NCI-H2196 treated with DMSO at 0.1 percent for 48 hours (cell line): ENCODE measurements at regions not wholly inside any gene's neighbourhood (a gene's known extent, or its start where the extent isn't known, plus 50 kb on each side); places are given as distances from the start of the nearest gene placed in this dataset.

Source experiments
- DNase-seq: peaks from one replicate; lab custom pipeline; 2025; ENCODE audit not compliant: unreplicated experiment; lab: John Stamatoyannopoulos, UW

DNA sequence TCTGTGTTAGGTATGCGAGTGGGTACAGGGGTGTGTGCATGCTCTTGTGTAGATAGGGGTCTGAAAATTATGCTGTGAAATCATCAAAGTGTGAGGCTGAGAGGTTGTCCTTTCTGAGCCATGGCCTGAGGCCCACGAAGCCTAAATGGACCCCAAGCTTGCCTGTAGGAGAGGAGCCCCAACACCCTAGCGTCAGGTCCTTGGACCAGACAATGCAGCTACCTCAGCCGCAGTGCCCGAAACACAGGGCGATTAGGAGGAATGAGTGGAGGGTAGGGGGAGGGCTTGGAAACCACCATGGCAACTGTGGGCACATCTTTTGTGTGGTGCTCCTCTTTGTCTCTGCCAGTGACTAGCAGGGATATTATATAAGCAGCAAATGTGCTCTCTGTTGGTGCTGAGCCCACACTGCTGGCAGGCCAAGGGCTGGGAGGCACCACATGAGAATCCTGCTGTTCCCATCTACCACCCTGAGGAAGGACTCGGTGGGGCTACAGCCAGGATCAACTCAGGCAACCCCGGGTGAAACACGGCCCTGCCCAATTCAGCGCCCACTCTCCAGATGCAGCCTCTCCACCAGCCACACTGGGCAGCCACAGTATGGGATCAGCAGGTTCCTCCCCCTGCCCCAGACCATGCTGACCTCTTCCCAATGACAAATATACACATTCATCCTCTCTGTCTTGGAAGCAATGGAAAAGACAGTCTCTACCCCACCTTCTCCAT, 84.6 kb upstream of the FSTL4 start:
- no peak for DNase-seq

DNA sequence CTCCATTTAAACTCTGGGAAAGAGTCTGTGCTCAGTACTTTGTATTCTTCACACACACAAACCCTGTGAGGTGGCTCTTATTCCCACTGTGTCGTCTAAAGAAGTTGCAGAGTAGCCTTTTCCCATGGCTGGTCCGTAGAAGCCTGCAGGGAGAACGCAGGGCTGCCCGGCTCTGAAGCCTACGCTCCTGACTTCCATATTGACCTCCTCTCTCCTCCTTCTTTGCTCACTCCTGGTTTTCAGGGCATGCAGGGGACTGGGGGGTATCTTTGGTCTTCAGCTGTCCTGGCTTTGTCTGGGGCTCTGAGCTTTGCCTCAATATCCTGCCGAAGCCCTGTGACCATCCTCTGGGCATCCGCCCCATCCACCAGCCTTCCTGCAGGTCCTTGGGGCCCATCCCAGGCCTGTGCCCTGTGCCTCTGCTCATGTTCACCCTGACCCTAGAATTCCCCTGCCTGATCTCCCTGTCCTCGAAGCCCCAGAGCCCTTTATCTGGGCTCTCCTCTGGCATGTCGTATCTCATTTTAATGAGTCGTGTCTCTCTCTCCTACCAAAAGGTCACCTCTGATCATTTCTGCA, 83.8 kb upstream of the FSTL4 start:
- no peak for DNase-seq

DNA sequence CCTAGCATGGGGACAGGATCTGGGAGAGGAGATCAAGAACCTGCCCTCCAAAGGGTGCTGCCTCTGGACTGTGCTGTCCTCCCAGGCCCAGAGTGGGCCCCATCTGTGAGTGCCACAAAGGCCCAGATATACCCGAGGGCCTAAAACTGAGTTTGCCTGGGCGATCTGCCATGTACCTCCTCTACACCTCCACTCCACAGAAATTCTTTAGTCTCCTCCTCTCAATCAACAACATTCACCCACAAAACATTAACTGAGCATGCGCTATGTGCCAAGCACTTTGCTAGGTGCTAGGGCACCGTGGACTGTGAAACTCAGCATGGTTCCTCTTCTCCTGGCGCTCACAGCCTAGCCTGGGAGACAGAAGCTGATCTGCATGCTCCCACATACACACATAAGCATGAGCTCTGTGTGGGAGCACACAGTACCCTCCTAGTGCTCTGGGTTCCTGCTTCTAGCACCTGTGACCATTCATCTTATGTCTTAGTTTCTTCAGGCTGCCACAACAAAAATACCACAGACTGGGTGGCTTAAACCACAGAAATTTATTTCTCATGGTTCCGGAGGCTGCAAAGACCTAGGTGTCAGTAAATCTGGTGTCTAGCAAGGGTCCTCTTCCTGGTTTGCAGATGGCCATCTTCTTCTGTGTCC, 82.0 kb upstream of the FSTL4 start:
- DNase-seq: no peak

DNA sequence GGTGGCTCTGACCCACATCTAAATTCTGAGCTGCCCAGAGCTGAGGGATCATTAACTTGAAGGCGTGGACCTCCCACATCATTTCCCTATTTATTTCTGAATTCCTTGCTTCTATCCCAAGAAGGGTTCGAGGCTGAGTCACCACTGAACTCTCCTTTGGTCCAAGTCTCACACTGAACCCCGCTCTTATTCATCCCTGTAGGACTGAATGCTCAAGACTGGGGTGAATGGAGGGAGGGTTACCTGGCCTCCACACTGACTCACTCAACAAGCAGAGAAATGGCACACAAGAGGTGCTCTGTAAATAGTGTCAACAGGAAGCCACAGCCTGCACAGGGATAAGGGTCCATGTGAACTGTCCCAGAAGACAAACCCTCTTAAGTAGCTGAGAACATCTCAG, 79.1 kb upstream of the FSTL4 start:
- DNase-seq: no peak

DNA sequence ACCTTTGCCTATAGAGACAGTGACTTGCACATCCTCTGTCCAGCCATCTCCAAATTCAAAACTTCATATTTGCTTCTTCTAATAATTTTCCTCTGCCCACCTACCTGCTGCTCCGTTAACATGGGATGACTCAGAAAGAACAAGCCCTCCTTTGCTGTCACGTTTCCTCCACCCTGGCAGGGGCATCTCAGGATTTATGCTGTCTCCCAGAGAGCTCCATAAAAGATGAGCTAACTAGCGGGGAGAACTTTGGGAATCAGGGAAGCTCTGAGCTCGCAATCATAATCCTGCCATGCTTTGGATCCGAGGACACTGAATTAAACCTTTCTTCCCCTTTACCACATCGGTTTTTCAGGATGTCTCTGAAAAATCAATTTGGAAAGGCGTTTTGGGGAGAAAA, 78.4 kb upstream of the FSTL4 start:
- no peak for DNase-seq

DNA sequence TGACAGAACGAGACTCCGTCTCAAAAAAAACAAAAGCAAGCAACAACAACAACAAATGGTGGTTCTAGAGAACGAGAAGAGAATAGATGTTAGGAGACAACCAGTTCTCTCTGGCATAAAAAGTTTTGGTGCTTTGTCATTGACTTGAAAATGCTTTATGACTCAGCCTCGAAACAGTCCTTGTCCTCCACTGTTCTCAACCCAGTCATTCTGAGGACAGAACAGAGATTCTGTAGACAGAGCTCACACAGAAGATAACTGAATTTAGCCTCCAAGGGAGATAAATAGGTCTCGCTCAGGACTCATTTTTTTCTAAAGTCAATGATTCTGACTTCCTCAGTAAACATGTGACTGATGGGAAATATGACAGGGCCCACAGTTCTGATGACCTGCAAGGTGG, 76.0 kb upstream of the FSTL4 start:
- no peak for DNase-seq

DNA sequence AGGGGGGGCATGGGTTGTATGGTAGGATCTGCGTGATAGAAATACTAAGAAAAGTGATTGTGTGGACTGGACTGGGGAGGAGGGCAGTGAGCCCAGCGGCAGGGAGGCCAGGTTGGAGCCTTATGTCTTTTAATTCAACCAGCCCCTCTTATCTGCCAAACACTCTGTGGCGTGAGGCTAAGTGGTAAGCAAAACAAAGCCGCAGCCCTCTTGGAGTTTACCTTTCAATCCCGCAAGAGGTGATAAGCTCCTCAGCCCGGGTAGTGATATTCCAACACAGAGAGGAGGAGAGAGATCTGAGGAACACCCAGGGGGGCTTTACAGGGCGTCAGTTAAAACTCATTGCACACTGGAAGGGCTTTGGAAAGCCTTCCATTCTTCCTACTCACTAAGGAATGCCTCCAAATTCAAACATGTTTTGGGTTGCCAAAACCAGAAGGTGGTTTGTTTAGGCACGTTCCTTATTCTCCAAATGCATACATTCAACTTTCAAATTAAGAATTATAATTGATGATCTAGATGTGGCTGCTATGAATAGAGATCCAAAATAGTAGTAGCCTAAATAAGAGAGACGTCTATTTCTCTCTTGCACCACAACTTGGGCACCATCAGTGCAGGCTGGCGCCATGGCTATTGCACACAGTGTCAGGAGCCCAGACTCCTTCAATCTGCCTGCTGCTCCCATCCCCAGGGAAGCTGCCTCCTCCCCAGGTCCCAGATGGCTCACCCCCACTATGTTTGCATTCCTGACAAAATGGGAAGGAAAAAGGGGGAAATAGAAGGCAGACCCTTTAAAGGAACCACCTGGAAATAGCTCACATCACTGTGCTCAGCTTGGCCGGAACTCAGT, 75.1 kb upstream of the FSTL4 start:
- DNase-seq: no peak

DNA sequence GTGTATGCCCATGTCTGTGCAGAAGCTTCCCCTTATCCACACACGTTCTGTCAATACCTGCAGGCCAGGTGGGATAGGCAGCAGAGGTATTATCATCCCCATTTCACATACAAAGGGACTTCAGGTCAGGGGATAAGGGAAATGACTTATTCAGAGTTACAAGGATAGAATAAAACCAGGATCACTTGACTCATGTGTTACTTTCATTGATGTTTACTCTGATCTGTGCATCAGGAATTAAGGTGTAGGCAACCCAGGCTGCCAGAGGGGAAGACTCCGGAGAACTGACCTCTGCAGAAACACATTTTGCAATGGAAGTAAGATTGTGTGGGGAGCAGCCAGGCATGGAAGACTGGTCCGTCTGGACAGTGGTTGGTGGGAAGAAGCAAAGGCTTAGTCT, 74.2 kb upstream of the FSTL4 start:
- DNase-seq: no peak

DNA sequence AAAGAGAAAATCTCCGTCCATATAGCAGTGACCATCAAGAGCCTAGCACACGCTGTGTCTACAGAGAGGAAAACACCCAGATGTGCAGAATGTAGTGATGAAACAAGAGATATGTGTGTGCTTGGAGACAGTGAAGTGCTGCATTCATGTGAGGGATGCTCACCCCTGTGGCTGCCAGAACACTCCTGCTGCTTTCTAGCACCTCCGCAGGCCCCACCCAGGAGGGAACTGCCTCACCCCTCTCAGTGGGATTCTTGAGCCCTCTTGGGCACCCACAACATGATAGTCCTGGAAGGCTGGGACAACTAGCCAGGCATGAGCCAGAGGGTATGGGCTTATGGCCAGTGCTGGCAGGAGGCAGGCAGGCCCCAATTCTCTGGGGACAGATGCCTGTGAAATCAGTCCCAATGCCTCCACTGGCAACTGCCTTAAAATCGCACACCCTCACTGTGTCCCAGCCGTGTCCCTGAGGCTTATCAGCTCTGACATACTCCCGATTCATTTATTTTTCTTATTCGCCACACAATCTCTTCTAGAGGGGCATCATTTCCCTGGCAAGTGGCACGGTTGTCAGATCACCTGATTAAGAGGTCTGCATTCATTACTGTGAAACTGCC, 73.2 kb upstream of the FSTL4 start:
- DNase-seq: no peak

DNA sequence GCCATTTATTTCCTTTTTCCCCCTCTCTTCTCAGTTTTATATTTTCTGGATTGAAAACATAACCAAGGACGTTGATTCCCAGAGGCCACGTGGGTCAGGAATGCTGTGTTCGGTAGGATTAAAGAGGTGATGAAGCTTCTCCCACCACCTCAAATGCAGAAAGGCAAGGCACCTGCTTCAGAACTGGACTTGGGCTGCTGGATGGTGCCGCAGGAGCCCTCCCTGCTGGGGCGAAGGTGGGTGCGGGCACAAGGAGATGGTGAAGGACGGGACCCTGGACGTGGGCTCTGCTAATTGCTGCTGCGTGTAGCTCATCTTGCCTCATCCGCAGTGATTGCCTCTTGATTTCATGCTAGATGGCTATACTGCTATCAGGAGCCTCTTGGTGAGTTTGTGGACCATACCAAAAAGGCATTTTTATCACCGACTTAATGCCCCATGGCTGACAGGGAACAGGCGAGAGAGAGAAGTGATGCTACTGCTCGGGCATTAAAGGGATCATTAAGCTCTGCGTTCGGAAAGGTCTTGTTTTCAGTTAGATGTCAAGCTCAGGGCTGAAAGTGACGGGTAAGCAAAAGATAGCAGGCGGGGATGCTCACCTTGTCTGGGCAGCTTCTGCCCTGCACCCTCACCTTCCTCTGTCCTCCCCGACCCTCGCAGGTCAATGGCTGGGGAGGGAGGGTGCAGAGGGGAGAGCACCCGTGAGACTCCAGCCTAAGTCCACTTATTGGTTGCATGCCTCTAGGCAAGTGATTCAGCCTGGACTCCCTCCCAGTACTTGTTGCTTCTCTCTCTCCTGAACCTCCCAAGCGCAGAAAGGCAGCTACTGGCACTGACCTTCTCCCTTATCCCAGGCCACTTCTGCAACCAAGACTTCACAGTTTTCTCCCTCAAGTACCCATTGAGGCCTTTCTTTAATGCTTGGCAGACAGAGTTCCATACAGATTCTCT, 71.6 kb upstream of the FSTL4 start:
- DNase-seq: no peak

DNA sequence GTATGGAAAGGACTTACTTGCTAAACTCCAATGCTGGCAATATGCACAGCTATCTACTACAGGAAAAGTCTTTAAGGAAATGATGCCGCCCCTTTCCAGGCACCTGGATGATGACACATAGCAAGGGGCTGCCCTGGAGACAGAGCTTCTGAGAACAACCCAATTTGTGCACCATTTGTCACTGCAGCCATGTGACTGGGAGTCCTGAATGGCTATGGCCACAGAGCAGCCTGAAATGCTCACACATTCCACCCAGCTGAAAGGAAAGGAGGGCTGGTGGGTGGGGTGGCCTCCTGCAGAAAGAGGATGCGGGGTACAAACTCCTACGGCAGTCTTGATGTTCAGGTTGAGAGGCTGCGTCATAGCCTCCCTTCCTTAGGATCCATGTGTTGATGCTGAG, 70.1 kb upstream of the FSTL4 start:
- DNase-seq: no peak

DNA sequence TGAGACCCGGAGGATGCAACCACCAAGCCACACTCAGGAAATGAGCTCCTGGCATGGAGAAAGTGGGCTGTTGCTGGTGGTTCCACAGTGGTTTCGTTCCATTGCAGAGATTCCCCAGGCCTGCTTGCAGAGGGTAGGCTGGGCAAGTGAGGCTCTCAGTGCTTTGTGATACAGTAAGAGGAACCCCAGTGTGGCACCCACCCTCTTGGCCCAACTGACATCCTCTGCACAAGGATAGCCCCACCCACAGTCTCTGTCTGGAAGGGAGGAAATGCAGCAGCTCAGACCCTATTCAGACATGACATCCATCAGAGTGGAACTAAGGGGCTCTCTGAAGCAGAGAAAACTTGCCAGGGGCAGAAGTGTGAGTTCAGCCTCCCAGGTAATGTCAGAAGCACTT, 69.6 kb upstream of the FSTL4 start:
- no peak for DNase-seq

DNA sequence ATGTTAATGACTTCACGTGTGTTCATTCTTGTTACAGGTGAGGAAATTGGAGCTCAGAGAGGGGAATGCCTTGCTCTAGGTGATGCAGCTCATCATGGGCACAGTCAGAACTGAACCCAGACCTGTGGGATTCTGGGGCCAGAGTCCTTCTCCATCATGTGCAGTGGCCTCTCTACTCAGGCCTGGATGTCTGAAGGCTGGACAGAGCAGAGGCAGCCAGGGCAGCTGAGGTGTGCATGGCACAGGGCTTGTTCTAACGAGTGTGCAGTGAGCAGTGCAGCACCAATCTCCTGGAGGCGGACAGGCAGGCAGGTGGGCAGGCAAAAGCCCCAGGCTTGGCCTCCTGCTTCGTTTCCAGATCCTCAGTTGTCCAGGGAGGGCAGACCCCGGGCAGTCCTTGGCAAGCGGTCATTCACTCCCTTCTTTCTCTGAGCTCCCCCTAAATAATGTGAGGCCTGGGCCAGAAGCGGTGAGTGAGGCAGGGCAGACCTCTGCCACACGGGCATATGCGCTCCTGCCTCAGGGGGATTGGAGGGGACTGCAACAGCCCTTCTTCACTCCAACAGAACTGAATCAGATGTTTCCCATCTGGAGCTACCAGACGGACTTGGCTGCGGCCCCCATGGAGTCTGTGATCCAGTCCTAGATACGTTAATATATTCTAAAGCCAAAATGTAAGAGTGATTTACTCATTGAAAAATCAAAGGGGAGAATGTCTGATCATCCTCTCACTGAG, 68.7 kb upstream of the FSTL4 start:
- no peak for DNase-seq

DNA sequence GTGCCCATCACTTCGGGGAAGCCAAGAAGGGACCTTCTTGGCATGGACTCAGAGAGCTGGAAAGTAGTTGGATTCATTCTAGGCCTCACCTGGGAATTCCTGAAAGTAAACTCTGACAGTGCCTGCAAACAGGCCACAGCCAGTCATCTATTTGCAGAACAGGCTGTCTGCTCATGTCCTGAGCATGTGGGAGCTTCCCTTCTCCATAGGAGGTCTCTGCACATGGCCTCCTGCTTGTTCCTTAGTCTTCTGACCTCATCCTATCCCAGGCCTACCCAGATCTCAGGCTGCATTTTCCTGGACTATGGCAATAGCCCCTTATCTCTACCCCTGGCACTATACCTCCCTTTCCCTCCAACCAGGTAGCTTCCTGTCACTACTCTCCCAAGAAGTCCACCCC, 67.2 kb upstream of the FSTL4 start:
- DNase-seq: no peak

DNA sequence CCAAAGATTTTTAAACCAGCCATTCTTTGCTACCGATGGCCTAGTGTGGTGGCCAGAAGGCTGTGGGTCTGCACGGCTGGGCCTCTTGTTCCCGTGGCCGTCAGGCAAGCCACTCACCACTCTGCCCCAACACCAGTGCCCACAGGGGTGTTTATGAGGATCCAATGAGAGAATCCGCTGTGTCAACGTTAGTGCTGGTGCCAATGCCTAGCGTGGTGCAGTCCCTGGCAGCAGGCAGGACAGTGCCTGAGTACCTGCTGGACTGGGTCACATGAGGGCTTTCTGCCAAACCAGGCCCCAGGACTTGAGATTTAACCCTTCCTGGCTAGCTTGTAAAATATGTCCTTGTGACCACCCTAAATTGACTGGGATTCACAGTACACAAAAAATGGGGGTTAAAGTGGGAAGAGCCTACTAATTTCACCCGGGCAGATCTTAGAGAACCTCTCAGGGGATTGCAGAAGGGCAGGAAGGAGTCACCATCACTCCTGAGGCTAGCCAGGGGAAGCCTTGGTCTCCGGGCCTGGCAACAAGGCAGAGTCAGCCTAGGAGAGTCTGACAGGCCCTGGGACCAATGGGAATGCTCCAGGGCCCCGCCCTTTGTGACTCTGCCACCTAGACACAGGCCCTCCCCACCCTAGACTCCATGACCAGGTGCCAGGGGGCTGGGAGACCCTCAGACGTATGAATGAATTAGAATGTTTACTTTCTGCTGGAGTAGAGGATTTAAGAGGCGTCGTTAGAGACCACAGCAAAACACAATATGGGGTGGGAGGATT, 63.2 kb upstream of the FSTL4 start:
- no peak for DNase-seq

DNA sequence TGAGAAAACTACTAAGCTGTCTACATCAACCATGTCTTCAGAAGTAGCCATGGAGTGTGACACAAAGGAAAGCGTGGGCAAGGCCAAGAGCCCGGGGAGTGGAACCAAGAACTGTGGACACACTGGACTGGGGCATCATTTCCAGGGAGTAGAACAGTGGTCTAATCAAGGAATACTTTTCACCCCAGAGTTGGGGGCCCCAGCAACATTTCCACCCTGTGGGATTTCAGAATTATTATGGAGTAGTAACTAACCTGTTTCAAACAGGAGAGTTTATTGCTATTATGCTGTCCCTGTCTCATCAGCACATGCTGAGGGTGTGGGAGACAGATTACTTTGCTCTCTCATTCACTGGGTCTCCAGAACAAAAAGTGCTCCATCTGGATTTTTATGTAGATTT, 58.0 kb upstream of the FSTL4 start:
- DNase-seq: no peak

DNA sequence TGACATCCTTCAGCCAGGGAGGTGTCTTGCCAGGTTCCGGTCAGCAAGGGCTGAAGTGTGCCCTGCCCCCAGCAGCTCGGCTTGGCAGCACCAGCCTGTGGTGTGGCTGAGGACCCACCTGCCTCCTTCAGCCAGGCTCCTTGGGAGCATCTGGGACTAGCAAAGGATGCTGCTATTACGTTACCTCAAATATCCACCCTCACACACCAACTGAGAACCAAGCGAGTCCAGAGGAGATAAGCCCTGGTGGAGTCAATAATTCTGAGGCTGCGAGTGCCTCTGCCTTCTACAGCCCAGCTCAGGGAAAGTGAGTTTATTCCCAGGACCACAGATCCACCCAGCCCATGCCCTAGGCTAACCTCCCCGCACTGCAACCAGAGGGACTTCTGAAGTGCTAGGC, 57.1 kb upstream of the FSTL4 start:
- no peak for DNase-seq

DNA sequence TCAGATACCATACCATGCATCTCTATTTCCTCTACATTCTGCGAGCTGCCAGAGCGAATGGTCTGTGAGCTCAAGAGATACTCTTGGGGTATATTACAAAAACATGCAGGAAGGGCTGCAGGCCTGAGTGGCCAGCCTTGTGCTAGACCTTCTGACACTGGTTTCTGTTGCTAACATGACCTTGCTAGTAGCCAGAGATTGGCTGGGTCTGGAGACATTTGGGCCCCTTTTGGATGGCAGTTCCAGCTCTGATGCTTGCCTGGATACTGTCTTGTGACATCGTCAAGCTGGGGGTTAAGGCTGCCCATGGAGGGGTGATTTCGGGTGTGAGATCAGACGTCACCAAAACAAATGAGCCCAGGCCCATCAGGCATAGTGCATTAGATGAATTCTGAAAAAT, 56.1 kb upstream of the FSTL4 start:
- no peak for DNase-seq

DNA sequence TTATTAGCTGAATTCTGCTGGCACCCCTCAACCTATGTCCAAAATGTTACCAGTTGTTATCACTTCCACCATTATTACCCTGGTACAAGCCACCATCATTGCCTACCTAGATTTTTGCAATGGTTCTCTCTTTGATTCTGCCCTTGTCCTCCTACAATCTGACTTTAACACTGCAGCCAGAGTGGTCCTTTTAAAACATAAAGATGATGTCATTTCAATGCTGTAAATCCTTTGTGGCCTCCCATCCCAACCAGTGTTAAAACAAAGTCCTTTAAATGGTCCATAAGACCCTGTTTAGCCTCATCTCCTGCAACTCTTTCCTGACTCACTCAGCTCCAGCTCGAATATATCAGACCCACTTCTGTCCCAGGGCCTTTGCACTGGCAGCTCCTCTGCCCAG, 54.9 kb upstream of the FSTL4 start:
- no peak for DNase-seq
